Activated CD8-positive, alpha-beta memory T cell treated with anti-CD3 and anti-CD28 coated beads, Interleukin-2, amount 50 U/mL, for 24 hours (primary cell): ENCODE measurements at regions not wholly inside any gene's neighbourhood (a gene's known extent, or its start where the extent isn't known, plus 50 kb on each side); places are given as distances from the start of the nearest gene placed in this dataset.

Source experiments
- DNase-seq: peaks from one replicate; pipeline ENCODE4 v3.0.0-alpha.2; 2020; ENCODE audit errors: extremely low read depth

DNA sequence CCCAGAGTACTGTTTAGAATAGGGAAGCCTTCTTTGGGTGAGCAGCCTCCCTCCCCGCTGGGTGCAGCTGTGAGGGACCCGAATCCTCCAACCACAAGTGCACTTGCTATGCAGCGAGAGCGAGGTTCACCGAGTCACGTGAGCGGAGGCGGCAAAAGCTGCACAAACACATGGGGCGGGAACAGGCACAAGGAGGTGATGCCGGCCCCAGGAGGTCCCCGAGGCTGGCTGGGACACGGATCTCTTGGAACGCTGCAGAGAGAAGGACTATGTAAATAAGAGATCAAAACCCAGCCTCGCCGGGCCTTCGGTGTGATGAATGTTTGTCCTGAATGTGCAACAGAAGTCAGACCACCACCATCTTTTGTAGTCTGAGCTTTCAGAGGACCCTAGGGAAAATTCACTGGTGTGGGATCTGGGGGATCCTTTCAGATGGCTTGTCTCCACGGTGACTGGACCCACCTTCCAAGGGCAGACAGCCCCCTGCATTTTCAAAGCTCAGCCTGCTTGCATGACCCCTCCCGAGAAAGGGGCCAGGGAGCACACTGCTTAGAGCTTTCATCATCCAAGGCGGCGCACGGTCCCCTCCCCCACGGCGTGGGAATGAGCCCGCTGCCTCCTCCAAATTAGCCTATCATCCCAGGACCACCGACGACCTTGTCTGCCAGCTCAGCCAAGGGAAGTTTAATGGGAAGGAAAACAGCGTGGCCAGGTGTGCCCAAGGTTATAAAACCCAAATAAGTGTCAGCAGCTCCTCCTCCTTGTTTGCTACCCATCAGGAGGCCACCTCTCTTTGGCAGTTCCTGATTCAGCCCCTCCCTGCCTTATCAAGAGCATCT is 327.7 kb downstream of the CXCL12 start:
- no peak for DNase-seq

DNA sequence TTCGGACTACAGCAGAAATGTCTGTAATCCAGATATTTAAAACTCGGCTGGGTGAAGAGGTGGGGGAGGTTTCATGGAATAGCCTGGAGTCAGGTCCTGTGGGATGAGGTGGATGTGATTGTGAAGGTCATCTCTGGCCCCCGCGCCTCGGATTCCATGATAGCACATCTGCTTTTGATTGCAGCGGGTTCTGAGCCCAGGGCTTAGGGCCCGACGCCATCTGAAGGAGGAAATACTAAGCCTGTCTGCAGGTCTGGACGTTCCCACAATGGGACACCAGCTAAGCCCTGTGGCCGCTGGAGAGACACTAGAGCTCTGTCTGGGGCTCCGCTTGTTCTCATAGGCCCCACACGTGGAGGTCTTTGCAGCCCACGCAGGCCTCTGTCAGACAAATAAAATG is 328.7 kb downstream of the CXCL12 start:
- DNase-seq = no peak

DNA sequence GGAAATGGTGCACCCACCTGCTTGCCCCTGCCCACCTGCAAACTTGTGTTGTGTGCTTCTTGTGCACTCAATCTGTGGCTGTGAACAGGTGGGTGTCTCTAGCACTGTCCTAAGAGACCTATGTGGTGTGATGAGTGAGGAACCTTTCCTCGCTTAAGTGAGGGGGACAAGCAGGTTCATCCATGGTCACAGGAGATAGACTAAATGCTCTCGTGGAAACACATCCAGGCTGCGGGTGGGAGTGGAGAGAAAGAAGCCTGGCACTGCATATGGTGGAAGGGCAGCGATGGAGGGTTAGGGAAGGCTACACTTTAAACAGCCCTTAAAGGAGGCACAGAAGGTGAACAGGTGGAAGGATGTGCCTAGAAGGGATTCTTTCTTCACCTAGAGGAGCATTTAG is 330.9 kb downstream of the CXCL12 start:
- no peak for DNase-seq

DNA sequence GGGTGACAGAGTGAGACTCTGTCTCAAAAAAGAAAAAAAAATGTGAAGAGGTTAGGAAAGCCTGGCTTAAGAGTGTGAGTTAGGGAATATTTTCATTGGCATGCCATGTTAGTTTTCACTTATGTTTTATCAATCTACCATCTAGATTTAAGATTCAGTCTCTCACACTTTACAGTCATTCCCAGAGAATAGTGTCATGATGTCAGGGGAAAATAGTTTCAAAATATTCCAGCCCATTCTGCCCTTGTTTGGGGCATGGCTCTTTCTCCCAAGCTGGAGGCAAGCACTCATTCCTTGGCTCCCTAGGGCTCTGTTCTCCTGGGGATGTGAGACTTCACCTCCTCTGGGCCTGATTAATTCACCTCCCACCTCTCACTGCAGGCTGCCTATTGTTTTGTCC is 331.5 kb downstream of the CXCL12 start:
- DNase-seq = no peak

DNA sequence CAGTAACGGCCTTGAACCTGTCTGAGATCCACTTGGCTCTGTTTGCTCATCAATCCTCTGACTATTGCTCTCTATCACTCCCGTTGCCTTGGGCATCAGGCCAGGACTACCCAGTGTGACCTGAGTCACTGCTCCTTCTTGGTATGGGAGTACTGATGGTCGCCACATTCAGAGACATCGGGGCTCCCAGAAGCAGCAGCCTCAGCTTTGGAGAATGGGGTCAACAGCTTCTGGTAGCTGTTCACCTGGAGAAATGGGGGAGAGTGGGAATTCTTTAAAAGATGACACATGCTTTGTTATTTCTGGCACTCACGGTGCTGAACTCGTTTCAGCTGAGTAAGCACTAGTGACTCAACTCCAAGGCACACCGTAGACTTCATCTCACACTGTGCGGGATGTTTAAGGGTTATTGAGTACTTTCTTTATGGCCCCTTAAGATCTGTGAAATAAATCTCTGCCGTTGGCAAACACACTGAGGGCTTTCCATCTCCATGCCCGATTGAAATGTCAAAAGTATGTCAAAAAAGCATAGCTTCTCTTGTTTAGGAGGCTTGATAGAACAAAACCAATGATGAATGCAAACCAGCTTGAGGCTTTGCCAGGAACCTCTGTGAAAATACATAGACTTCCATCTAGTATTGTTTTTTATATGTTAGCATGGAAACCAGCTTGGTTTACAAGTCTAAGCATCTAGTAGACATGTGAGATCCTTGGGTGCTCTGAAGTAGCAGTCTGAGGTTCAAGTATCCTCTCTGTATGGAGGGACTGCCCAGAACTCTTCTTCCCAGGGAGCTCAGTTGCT is 333.1 kb downstream of the CXCL12 start:
- no peak for DNase-seq

DNA sequence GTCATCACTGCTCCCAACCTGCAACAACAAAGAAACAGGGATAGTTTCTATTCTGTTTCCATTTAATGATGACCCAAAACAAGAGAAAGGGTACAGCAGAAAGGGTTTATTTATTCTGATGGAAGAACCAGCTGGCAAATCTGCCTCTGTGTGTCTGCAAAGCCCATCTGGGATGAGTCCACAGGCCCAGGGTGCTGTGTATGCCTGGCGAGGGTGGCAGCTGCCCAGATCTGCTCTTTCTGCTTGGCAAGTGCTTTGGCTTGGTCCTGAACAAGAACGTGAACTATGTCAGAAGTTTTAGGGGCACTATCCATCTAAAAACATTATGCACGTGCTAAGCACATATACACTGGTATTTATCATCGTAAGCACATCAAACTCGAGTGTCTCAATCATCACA is 333.8 kb downstream of the CXCL12 start:
- DNase-seq = no peak

DNA sequence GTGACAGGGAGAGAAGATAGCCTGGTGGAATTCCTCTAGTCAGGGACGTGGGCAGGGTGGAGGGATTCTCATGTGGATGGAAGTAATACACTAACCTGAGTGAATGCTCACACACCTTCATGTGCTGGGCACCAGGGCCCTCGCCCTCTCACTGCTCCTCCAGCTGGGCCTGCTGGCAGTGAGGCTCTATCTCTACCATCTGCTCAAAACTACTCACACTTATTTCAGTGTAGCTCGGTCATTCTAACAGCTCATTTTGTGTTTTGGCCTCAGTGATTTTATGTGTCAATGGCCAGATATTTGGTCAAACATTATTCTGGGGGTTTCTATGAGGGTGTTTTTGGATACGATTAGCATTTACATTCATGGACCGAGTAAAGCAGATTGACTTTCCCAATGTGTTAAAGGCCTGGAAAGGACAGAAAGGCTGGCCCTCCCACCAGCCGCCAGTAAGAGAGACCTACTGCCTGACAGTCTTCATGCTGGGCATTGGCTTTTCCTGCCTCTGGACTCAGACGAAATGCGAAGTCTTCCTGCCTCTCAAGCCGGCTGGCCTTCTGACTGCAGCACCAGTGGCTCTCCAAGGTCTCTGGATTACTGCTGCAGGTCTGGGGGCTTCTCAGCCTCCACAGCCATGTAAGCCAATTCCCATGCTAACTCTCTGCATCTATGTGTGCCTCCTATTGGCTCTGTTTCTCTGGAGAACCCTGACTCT is 335.4 kb downstream of the CXCL12 start:
- DNase-seq = no peak

DNA sequence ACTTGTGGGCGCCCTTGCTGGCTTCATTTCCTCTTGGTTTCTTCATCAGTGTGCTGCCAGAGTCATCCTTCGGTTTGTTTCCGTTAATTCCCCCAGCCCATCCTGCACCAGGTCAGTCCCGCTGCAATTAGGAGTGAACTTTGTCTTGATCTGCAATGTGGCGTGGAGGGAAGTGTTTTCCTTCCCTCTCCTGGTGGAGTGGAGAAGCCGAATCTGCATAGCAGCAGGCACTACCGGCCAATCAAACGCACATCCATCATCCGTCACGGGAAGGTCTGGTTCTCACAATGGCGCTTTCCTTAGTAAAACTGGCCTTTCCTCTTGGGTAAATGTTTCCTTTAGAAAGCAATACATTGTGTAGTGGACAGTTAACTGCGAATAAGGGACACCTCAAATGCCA is 337.5 kb downstream of the CXCL12 start:
- no peak for DNase-seq

DNA sequence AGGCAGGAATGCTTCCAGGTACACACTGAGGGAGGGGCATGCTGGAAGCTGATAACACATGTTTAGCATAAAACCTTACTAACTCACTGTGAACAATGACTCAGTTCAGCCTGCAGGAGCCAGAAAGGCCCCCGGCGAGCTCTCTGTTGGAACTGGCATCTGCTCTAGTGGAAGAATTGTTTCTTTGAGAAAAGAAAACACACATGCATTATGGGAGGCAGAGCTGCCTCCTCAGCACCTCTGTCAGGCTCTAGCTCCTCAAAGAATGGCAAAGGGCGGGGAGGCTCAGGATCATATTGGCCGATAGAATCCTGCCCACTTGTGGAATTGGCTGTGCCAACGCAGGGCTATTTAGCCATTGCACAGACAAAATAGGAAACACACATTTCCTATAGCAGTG is 338.3 kb downstream of the CXCL12 start:
- DNase-seq = no peak

DNA sequence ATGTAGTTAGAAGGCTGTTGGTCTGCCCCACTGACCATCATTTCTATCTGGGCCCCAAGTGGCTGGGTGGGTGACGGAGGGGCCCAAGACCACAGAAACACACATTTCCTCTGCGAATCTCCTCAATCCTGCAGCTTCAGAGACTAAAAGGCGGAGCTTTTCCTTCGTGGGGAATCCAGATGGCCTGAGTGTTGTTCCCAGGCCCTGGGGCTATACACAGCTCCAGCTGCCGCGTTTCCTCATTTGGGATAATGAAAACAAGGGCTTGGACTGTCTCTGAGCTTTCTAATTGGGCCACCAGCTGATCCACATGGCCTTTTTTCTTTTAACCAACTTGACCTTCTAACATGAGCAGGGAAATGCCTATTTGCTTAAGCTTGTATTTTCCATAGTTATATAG is 339.9 kb downstream of the CXCL12 start:
- DNase-seq = no peak

DNA sequence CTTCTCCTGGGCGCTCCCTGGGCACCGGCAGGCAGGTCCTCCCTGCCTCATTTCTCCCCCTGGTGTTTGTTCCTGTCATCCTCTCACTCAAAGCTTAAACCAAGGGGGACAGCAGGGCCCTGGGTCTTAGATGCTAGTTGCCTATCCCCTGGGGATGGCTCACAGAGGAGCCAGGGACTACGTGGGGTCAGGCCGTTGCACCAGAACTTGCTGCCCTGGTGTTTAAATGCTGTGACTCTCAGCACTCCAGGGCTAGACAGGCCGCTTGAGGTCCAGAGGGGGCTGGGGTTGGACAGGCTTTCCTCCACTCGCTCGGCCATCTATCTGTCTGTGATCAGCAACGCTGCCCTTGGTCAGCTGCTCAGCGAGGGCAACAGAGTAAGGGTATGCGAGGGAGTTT is 340.3 kb downstream of the CXCL12 start:
- no peak for DNase-seq

DNA sequence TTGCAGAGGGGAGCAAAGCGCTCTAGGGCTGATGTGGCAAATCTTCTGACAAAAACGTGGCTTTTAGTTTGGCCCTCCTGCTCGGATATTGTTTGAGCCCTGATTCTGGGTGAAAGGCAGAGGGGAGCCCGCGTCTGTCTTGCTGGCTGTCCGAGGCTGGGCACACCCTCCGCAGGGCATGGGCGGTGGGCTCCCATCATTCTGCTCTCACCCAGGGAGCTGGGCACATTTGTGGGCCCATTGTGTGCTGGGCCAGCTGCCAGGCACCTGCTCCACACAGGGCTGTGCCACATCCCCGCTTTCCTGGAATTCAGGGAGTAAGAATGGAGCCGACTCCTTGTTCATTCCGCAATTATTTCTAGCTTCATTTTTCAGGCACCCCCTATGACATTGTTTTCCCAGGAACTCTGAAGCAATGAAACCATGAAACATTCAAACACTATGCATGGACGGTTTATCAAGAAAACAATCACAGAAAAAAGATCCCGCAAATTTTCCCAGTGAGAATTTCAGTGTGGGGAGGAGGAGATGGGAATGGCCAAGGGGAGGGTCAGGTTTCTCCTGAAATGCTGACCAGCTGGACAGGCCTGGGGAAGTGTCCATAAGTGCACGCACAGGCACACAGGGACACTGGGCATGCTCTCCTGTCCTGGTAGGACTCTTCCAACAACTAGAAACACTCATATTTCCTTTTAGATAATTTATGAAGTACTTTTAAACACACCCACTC is 341.1 kb downstream of the CXCL12 start:
- no peak for DNase-seq

DNA sequence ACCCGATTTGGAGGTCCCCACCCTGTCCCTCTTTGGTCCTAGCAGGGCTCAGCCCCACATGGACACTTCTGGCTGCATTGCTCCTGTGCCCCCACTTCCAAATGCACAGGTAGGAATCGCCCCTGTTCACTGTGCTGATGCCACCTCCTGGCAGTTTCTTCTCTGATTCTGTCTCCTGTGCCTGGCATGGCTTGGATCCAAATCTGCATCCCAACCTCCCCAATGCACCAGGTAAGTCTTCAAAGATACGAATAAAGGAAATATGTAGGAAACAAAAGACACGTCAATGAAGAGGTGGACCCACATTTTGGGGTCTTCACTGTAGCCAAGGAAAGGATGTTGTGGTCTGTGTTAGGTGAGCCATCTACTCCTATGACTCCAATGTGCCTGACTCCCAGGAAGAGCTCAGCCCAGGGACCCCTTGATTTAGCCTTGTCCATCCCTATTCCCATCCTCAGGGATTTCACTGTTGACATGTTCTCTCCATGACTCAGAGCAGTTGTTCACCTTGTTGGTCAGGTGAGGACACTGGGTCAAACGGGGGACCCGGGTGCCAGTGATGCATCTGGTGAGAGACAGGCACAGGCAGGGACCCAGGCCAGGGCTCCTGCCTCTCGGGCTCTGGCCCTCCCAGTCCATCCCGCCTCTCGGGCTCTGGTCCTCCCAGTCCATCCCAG is 341.8 kb downstream of the CXCL12 start:
- DNase-seq = no peak

DNA sequence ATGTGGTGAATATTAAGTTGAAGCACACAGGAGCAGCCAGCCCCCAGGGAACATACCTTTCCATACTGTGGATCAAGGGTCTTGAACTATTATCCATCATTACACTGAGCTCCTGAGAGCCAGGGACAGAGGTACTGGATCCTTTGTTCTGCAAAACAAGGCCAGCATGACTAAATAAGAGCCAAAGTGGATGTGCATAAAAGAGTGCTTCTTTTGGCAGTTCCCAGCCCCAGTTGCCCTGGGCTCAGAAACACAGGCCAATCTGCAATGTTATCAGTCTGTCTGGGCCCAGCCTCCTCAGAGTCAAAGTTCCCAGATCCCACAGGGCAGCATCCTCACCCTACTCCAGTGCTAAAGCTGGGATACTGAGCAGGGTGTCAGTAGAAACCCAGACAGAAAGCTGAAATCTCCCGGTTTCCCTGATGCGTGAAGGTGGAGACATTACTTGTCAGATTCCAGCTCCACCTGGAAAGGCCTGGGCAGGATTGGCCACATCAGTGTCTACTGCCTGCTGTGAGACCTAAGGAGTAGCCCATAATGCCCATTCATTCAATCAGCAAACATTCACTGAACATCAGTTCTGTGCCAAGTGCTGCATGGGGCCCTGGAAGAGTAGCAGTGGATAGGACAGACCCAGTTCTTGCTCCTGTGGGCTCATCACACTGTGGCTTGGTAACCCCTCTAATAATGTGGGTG is 342.7 kb downstream of the CXCL12 start:
- no peak for DNase-seq

DNA sequence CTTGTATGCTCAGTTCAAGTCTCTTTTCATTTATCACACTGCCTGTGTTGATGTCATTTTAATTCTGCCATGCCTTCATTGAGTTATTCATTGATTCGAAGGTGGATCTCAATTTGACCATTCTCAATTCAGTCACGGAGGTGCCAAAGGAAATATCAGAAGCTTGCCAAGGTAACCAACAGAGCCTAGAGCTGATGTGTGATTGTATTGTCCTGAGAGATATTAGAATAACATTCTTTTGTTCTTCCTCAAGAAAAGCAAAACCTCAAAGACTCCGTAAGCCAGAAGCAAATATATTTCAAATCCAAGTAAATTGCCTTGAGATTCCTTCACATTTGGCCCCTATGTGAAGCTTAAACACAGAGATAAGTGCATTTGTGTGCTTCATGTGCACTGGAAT is 345.3 kb downstream of the CXCL12 start:
- no peak for DNase-seq

DNA sequence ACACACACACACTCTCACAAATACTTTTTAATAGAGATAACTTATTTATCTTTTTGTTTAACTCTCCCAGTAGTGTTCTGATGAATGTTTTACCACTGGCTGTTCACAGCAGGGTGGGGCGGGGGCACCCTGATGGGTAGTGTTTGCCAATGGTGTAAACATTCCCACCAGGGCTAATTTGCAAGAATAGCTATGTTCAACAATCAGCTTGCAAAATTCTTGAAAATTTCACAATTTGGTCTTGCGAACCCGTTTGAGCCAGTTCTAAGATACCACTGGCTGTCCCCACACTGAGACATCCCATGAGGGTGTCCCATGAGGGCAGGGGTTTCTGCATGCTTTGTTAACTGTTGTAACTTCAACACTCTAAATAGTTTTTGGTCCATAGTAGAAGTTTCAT is 348.5 kb downstream of the CXCL12 start:
- no peak for DNase-seq

DNA sequence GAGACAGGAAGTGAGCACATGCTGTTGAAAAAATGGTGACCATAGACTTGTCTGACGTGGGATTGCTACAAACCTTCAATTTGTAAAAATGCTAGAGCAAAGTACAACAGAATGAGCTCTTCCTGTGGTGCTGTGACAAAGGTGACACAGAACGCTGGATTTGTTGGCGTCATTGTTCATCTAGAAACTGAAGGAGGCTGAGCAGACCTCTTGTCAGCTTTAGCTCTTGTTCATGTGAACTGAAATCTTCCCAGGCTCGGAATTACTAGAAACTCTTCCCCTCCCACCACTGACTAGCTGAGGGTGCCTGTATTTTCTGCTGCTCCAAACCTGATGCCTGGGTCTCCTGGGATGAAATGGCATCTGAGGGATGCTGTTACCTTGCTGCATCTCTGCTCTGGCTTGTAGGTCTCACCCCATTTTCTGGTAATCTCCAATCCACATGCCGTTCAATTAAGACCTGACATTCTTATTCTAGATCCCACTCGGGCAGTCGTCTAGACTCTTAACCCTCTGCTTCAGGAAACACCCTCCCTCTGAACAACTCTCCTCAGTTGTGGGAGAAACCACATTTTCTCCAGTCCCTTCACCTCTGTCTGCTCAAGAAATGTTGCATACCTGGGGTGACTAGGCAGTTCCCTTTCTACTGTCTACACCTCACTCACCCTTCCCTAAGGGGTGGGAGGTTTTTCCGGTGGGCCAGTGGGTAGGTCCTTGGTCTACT is 349.3 kb downstream of the CXCL12 start:
- DNase-seq = no peak

DNA sequence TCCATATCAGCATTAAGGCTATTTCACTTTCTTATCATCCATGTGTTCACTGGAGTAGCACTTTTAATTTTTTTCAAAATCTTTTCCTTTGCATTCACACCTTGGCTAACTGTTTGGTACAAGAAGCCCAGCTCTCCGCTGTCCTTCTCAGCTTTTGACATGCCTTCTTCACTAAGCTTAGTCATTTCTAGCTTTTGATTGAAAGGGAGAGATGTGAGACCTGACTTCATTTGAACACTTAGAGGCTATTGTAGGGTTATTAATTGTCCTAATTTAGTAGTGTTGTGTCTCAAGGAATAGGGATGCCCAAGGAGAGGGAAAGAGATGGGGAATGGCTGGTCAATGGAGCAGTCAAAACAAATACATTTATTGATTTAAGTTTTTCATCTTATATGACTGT is 350.0 kb downstream of the CXCL12 start:
- DNase-seq = no peak

DNA sequence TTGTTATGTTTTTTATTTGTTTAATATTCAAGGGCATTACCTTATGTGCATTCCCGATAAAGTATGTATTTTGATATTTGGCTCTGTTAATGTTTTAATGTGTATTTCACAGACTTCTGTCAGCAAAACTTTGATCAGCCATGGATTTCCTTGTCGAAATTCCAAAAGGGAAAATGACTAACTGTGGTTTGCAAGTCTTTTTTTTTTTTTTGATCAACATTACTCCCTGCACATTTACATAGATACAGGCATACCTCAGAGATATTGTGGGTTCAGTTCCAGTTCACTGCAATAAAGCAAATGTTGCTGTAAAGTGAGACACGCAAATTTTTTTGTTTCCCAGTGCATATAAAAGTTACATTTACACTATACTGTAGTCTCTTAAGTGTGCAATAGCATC is 351.9 kb downstream of the CXCL12 start:
- DNase-seq = no peak

DNA sequence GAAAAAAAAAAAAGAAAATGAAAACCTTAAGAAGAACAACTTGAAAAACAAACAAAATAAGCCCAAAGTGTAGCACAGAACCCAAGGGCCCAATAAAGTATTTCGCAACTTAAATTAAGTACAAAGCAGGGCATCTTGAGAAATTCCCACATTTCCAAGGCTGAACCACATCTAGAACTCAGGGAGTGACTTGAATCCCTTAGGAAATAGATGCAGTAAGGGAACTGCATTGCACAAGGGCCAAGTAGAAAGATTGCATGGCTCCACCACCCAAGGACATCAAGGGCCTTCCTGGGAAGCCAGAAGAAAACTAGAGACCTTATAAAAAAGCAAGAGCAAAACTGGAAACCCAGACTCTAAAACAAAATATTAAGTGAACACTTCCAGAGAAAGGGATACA is 352.7 kb downstream of the CXCL12 start:
- DNase-seq = no peak
